ENCODE measurements at regions not wholly inside any gene's neighbourhood (a gene's known extent, or its start where the extent isn't known, plus 50 kb on each side); places are given as distances from the start of the nearest gene placed in this dataset.

GRCh38 chr2:129205176-129205575 is 774.3 kb upstream of the RAB6C start:
- Histone ChIP-seq H3K27ac (no peak overlapping the region), H3K9me3 (no peaks in the 10 kb centered on the region), H3K4me3 (no peak overlapping the region), H3K36me3 (no peaks in the 10 kb centered on the region), H3K4me1 (no peaks in the 10 kb centered on the region), H3K27me3 (no peaks in the 10 kb centered on the region)
- ATAC-seq = no peak
- DNase-seq = no peak
- no peak for TF ChIP-seq CTCF (IDR thresholded peaks at IDR 0.05)
- intact Hi-C loops (cut with DNase I) = no loop called here

GRCh38 chr2:129205766-129206165 is 773.7 kb upstream of the RAB6C start:
- no peaks in the 10 kb centered on the region for H3K36me3 ChIP-seq
- no peak overlapping the region for H3K4me3 ChIP-seq
- no peak for ATAC-seq
- H3K27me3 ChIP-seq = no peaks in the 10 kb centered on the region
- no peaks in the 10 kb centered on the region for H3K4me1 ChIP-seq
- intact Hi-C loops (cut with DNase I) = no loop called here
- TF ChIP-seq CTCF (IDR thresholded peaks at IDR 0.05) = no peak
- H3K9me3 ChIP-seq = no peaks in the 10 kb centered on the region
- H3K27ac ChIP-seq = no peak overlapping the region
- DNase-seq = no peak

GRCh38 chr2:129212299-129212958 is 767.0 kb upstream of the RAB6C start:
- ATAC-seq (no peak), DNase-seq (no peak)
- no peak for TF ChIP-seq CTCF (IDR thresholded peaks at IDR 0.05)
- no peaks in the 10 kb centered on the region for H3K36me3 ChIP-seq
- H3K27me3 ChIP-seq = no peaks in the 10 kb centered on the region
- intact Hi-C loops (cut with DNase I) = no loop called here
- no peak overlapping the region for H3K4me3 ChIP-seq
- H3K27ac ChIP-seq = no peak overlapping the region
- H3K4me1 ChIP-seq = no peaks in the 10 kb centered on the region
- no peaks in the 10 kb centered on the region for H3K9me3 ChIP-seq

- H3K36me3 ChIP-seq = no peaks in the 10 kb centered on the region
- intact Hi-C loops (cut with DNase I) = no loop called here
- TF ChIP-seq CTCF (IDR thresholded peaks at IDR 0.05) = no peak
- H3K4me3 ChIP-seq = no peak overlapping the region
- ATAC-seq (no peak), DNase-seq (no peak)
- no peaks in the 10 kb centered on the region for H3K27me3 ChIP-seq
- H3K4me1 ChIP-seq = no peaks in the 10 kb centered on the region
- H3K27ac ChIP-seq = no peak overlapping the region
- H3K9me3 ChIP-seq = no peaks in the 10 kb centered on the region
Observed at GRCh38 chr2:129224022-129224421, 755.4 kb upstream of the RAB6C start.

- no peaks in the 10 kb centered on the region for H3K4me1 ChIP-seq
- no peak for ATAC-seq
- DNase-seq = no peak
- H3K27me3 ChIP-seq = no peaks in the 10 kb centered on the region
- H3K27ac ChIP-seq = no peak overlapping the region
- no peak for TF ChIP-seq CTCF (IDR thresholded peaks at IDR 0.05)
- H3K4me3 ChIP-seq = no peak overlapping the region
- H3K9me3 ChIP-seq = no peaks in the 10 kb centered on the region
- intact Hi-C loops (cut with DNase I) = no loop called here
- no peaks in the 10 kb centered on the region for H3K36me3 ChIP-seq
Observed at GRCh38 chr2:129224486-129224885, 755.0 kb upstream of the RAB6C start.

- Histone ChIP-seq H3K27me3 (no peaks in the 10 kb centered on the region), H3K4me1 (no peaks in the 10 kb centered on the region), H3K4me3 (no peak overlapping the region), H3K27ac (no peak overlapping the region), H3K36me3 (no peaks in the 10 kb centered on the region), H3K9me3 (no peaks in the 10 kb centered on the region)
- intact Hi-C loops (cut with DNase I) = no loop called here
- no peak for DNase-seq
- no peak for TF ChIP-seq CTCF (IDR thresholded peaks at IDR 0.05)
- ATAC-seq = no peak
Observed at GRCh38 chr2:129229196-129229595, 750.3 kb upstream of the RAB6C start.
